Tibial nerve (tissue), 4 donors: ENCODE measurements at regions not wholly inside any gene's neighbourhood (a gene's known extent, or its start where the extent isn't known, plus 50 kb on each side); places are given as distances from the start of the nearest gene placed in this dataset.

ENCODE experiments used
- DNase-seq, 2 donors: peaks; one replicate each; pipeline ENCODE4 v3.0.0-alpha.2; 2019; ENCODE audit warnings: low spot score in 2 of 2
- H3K27ac ChIP-seq, 4 donors: fragments of 200-600 bp; sonication (generic) in 3 of 4; one replicate each; pipeline ENCODE4 v1.5.1; 2017 to 2019; ENCODE audit warnings: mild to moderate bottlenecking in 1 of 4
- H3K27me3 ChIP-seq, 2 donors: fragments of 200-600 bp; sonication (generic) in 1 of 2; one replicate each; pipeline versions ENCODE4 v1.5.1 to v1.6.0; 2017 to 2019
- H3K36me3 ChIP-seq, 3 donors: fragments of 200-600 bp; sonication (generic); one replicate each; pipeline ENCODE4 v1.5.1; 2018 to 2019
- H3K4me1 ChIP-seq, 4 donors: fragments of 200-600 bp; sonication (generic) in 3 of 4; one replicate each; pipeline ENCODE4 v1.5.1; 2017 to 2019
- H3K4me3 ChIP-seq, 4 donors: fragments of 200-600 bp; sonication (generic) in 3 of 4; one replicate each; pipeline ENCODE4 v1.5.1; 2017 to 2019; ENCODE audit warnings: mild to moderate bottlenecking in 1 of 4, moderate library complexity in 1 of 4
- H3K9me3 ChIP-seq, 4 donors: fragments of 200-600 bp; sonication (generic) in 3 of 4; one replicate each; pipeline ENCODE4 v1.5.1; 2017 to 2019
- CTCF ChIP-seq, 5 experiments: fragments of 200-600 bp in 3 of 5; fragments of 450-650 bp in 2 of 5; sonication (generic) in 3 of 5; IDR thresholded peaks; one replicate each; pipeline ENCODE4 v1.5.1; 2016 to 2019; ENCODE audit warnings: antibody characterized with exemption in 5 of 5, mild to moderate bottlenecking in 3 of 5, moderate library complexity in 2 of 5
- EP300 ChIP-seq, 2 donors: sonication (generic); formaldehyde crosslinking; IDR thresholded peaks; one replicate each; pipeline ENCODE4 v1.6.1; 2017; ENCODE audit warnings: antibody characterized with exemption in 2 of 2, mild to moderate bottlenecking in 1 of 2
- POLR2A ChIP-seq, 2 donors: fragments of 450-650 bp; IDR thresholded peaks; one replicate each; pipeline ENCODE4 v1.6.1; 2017; ENCODE audit warnings: antibody characterized with exemption in 2 of 2, mild to moderate bottlenecking in 2 of 2, moderate library complexity in 2 of 2
- WGBS, 2 donors: methylation state at CpG; one replicate each; pipeline ENCODE4 v1.1.5; 2018; 5-methylcytosine and 5-hydroxymethylcytosine counted together

- no peaks in the 10 kb centered on the region for H3K9me3 ChIP-seq
- TF ChIP-seq POLR2A (IDR thresholded peaks at IDR 0.05), result no peak
- no peak for TF ChIP-seq CTCF (IDR thresholded peaks at IDR 0.05)
- no peak for TF ChIP-seq EP300 (IDR thresholded peaks at IDR 0.05)
- no peaks in the 10 kb centered on the region for H3K27me3 ChIP-seq
- no peak overlapping the region for H3K4me3 ChIP-seq
- DNase-seq, result no peak
- no peaks in the 10 kb centered on the region for H3K4me1 ChIP-seq
- no peaks in the 10 kb centered on the region for H3K36me3 ChIP-seq
- H3K27ac ChIP-seq, result no peak overlapping the region
Measured at GRCh38 chr2:223386189-223386588, 216.0 kb downstream of the SCG2 start.

DNA sequence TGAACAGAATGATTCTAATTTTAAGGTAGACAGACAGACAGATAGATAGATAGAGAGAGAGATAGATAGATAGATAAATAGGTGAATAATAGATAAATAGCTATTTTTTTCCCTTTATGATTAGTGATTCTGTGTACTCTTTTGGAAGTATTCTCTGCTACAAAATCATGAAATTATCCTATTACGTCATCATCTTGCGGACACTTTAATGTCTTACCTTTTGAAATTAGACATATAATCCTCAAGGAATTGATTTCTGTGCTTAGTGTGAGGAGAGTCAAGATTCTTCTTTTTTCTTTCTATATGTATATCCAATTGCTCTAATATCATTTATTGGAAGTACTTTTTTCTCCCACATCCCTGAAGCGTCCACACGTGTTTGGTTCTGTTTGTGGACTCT is 215.2 kb downstream of the SCG2 start:
- Histone ChIP-seq H3K36me3 (no peaks in the 10 kb centered on the region), H3K9me3 (no peaks in the 10 kb centered on the region), H3K27me3 (no peaks in the 10 kb centered on the region), H3K4me1 (no peaks in the 10 kb centered on the region), H3K4me3 (no peak overlapping the region), H3K27ac (no peak overlapping the region)
- no peak for TF ChIP-seq CTCF (IDR thresholded peaks at IDR 0.05)
- no peak for TF ChIP-seq EP300 (IDR thresholded peaks at IDR 0.05)
- no peak for TF ChIP-seq POLR2A (IDR thresholded peaks at IDR 0.05)
- 83 to 88% methylated on average over 4 of the region's 4 CpGs for WGBS, 2 donors
- DNase-seq, result no peak

GRCh38 chr2:223389624-223390023 is 212.5 kb downstream of the SCG2 start:
- no peaks in the 10 kb centered on the region for H3K36me3 ChIP-seq
- no peak for DNase-seq
- no peak overlapping the region for H3K4me3 ChIP-seq
- TF ChIP-seq EP300 (IDR thresholded peaks at IDR 0.05) (no peak), POLR2A (IDR thresholded peaks at IDR 0.05) (no peak)
- H3K4me1 ChIP-seq, result no peaks in the 10 kb centered on the region
- no peaks in the 10 kb centered on the region for H3K27me3 ChIP-seq
- 68 to 84% methylated on average over 5 of the region's 5 CpGs for WGBS, 2 donors
- peaks cover 0 to 8% (median 0%) of the 10 kb centered on the region in 4 donors for H3K9me3 ChIP-seq
- H3K27ac ChIP-seq, result no peak overlapping the region

- H3K36me3 ChIP-seq, result no peaks in the 10 kb centered on the region
- TF ChIP-seq CTCF (IDR thresholded peaks at IDR 0.05) (no peak), EP300 (IDR thresholded peaks at IDR 0.05) (no peak), POLR2A (IDR thresholded peaks at IDR 0.05) (no peak)
- no peaks in the 10 kb centered on the region for H3K4me1 ChIP-seq
- peaks cover 0 to 12% (median 0%) of the 10 kb centered on the region in 4 donors for H3K9me3 ChIP-seq
- H3K27me3 ChIP-seq, result no peaks in the 10 kb centered on the region
- no peak overlapping the region for H3K4me3 ChIP-seq
- no peak for DNase-seq
- WGBS, 2 donors, result 78 to 85% methylated on average over 2 of the region's 2 CpGs
- no peak overlapping the region for H3K27ac ChIP-seq
Measured at GRCh38 chr2:223396993-223397392, 205.2 kb downstream of the SCG2 start.

DNA sequence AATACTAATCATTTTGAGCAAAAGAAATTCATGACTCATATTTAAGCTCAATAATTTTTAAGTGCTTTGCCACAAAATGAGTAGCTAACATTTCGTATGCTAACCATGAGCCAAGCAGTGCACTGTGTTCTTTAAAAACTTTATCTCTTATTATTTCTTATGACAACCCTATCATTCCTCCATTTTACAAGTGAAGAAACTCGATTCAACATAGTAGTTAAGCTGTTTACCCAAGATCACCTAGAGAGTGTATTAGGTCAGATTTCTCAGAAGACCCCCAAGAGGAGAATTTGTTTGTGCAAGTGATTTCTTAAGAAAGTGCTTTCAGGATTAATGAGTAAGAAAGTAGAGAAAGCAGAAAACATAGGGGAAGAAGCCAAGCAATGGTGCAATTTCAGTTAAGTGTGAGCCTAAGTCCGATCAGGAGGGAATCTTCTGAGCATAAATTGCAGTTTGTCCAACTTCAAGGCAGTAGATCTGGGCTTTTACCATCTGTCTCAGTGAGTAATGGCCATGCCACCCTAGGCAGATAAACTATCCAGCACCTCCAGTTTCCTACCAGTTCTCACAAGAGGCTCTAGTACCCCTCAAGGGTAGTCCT is 202.7 kb downstream of the SCG2 start:
- peak overlapping the region in 1 of 4 donors; percentile 16 for H3K27ac ChIP-seq
- no peaks in the 10 kb centered on the region for H3K36me3 ChIP-seq
- no peak overlapping the region for H3K4me3 ChIP-seq
- H3K9me3 ChIP-seq, result peaks cover 0 to 5% (median 0%) of the 10 kb centered on the region in 4 donors
- DNase-seq, result no peak
- H3K4me1 ChIP-seq, result no peaks in the 10 kb centered on the region
- 67% methylated on average over 3 of the region's 3 CpGs for WGBS, 2 donors
- TF ChIP-seq CTCF (IDR thresholded peaks at IDR 0.05), result no peak
- no peak for TF ChIP-seq POLR2A (IDR thresholded peaks at IDR 0.05)
- TF ChIP-seq EP300 (IDR thresholded peaks at IDR 0.05), result no peak
- H3K27me3 ChIP-seq, result no peaks in the 10 kb centered on the region

- WGBS, 2 donors, result 89 to 92% methylated on average over 1 of the region's 1 CpG
Measured at GRCh38 chr2:223404616-223405015, 197.5 kb downstream of the SCG2 start.

More at GRCh38 chr2:223404616-223405015, 197.5 kb downstream of the SCG2 start:
- Histone ChIP-seq H3K9me3 (no peaks in the 10 kb centered on the region), H3K27ac (no peak overlapping the region), H3K4me3 (no peak overlapping the region), H3K27me3 (no peaks in the 10 kb centered on the region), H3K36me3 (no peaks in the 10 kb centered on the region), H3K4me1 (no peaks in the 10 kb centered on the region)
- TF ChIP-seq CTCF (IDR thresholded peaks at IDR 0.05), result no peak
- TF ChIP-seq POLR2A (IDR thresholded peaks at IDR 0.05), result no peak
- no peak for TF ChIP-seq EP300 (IDR thresholded peaks at IDR 0.05)
- no peak for DNase-seq
